ENCODE measurements at regions not wholly inside any gene's neighbourhood (a gene's known extent, or its start where the extent isn't known, plus 50 kb on each side); places are given as distances from the start of the nearest gene placed in this dataset.

DNA sequence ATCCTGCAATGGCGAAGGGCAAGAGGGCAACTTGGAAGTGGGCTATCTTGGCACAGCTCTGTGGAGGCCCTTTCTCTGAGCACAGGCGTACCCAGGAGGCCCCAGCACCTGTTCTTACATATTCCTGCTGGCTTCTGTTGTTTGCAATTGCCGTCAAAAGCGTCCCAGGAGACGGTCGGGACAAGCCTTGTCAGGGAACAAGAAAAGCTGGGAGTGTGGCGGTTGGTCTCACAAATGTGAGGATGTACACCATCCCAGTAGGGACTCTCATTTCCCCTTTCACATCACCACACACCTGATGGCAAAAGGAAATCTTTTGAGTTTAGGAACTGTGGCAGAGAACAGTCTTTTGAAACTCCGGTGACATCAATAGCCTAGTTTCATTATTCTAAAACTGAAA lies 94.7 kb upstream of the EFEMP1 start (continued):
- TF ChIP-seq, protein P1, sequence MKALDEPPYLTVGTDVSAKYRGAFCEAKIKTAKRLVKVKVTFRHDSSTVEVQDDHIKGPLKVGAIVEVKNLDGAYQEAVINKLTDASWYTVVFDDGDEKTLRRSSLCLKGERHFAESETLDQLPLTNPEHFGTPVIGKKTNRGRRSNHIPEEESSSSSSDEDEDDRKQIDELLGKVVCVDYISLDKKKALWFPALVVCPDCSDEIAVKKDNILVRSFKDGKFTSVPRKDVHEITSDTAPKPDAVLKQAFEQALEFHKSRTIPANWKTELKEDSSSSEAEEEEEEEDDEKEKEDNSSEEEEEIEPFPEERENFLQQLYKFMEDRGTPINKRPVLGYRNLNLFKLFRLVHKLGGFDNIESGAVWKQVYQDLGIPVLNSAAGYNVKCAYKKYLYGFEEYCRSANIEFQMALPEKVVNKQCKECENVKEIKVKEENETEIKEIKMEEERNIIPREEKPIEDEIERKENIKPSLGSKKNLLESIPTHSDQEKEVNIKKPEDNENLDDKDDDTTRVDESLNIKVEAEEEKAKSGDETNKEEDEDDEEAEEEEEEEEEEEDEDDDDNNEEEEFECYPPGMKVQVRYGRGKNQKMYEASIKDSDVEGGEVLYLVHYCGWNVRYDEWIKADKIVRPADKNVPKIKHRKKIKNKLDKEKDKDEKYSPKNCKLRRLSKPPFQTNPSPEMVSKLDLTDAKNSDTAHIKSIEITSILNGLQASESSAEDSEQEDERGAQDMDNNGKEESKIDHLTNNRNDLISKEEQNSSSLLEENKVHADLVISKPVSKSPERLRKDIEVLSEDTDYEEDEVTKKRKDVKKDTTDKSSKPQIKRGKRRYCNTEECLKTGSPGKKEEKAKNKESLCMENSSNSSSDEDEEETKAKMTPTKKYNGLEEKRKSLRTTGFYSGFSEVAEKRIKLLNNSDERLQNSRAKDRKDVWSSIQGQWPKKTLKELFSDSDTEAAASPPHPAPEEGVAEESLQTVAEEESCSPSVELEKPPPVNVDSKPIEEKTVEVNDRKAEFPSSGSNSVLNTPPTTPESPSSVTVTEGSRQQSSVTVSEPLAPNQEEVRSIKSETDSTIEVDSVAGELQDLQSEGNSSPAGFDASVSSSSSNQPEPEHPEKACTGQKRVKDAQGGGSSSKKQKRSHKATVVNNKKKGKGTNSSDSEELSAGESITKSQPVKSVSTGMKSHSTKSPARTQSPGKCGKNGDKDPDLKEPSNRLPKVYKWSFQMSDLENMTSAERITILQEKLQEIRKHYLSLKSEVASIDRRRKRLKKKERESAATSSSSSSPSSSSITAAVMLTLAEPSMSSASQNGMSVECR (CRISPR knock-in tag; IDR thresholded peaks at IDR 0.05; ENCODE audit: borderline replicate concordance) = no peak
- TF ChIP-seq PRRX2 (CRISPR knock-in tag; IDR thresholded peaks at IDR 0.05) (no peak), FOXP1 (CRISPR knock-in tag; IDR thresholded peaks at IDR 0.05; ENCODE audit: borderline replicate concordance) (no peak), CREB1 (CRISPR knock-in tag; IDR thresholded peaks at IDR 0.05) (no peak), ZNF396 (CRISPR knock-in tag; IDR thresholded peaks at IDR 0.05; ENCODE audit: borderline replicate concordance) (no peak), ZNF138 (CRISPR knock-in tag; conservative IDR thresholded peaks at IDR 0.05) (no peak), ZNF121 (CRISPR knock-in tag; IDR thresholded peaks at IDR 0.05) (no peak), NFE2L1 (CRISPR knock-in tag; IDR thresholded peaks at IDR 0.05) (no peak)
- TF ChIP-seq, protein P2, sequence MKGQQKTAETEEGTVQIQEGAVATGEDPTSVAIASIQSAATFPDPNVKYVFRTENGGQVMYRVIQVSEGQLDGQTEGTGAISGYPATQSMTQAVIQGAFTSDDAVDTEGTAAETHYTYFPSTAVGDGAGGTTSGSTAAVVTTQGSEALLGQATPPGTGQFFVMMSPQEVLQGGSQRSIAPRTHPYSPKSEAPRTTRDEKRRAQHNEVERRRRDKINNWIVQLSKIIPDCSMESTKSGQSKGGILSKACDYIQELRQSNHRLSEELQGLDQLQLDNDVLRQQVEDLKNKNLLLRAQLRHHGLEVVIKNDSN (CRISPR knock-in tag; IDR thresholded peaks at IDR 0.05) = no peak
- TF ChIP-seq, protein P3, sequence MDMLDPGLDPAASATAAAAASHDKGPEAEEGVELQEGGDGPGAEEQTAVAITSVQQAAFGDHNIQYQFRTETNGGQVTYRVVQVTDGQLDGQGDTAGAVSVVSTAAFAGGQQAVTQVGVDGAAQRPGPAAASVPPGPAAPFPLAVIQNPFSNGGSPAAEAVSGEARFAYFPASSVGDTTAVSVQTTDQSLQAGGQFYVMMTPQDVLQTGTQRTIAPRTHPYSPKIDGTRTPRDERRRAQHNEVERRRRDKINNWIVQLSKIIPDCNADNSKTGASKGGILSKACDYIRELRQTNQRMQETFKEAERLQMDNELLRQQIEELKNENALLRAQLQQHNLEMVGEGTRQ (CRISPR knock-in tag; IDR thresholded peaks at IDR 0.05) = no peak
- TF ChIP-seq, protein P4, sequence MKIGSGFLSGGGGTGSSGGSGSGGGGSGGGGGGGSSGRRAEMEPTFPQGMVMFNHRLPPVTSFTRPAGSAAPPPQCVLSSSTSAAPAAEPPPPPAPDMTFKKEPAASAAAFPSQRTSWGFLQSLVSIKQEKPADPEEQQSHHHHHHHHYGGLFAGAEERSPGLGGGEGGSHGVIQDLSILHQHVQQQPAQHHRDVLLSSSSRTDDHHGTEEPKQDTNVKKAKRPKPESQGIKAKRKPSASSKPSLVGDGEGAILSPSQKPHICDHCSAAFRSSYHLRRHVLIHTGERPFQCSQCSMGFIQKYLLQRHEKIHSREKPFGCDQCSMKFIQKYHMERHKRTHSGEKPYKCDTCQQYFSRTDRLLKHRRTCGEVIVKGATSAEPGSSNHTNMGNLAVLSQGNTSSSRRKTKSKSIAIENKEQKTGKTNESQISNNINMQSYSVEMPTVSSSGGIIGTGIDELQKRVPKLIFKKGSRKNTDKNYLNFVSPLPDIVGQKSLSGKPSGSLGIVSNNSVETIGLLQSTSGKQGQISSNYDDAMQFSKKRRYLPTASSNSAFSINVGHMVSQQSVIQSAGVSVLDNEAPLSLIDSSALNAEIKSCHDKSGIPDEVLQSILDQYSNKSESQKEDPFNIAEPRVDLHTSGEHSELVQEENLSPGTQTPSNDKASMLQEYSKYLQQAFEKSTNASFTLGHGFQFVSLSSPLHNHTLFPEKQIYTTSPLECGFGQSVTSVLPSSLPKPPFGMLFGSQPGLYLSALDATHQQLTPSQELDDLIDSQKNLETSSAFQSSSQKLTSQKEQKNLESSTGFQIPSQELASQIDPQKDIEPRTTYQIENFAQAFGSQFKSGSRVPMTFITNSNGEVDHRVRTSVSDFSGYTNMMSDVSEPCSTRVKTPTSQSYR (CRISPR knock-in tag; IDR thresholded peaks at IDR 0.05) = no peak

DNA sequence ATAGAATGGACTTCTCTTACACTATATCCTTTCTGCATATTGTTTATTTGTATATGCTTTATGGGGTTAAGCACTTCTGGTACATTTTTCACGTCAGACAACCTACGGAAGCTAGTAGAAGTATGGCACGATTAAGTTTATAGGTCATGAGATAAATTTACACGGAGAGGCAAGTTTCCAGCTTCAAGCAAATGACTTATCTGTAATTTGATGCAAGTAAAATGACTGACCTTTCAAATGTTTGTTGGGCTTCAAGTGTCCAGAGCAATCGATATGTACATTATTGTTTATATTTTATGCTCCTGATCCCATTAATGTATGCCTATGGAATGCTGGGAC lies 97.5 kb upstream of the EFEMP1 start:
- ATAC-seq (no peak), DNase-seq (ENCODE audit: low spot score) (no peak)
- ChIA-PET CTCF (interaction anchor here (0.5 to 2.4 kb wide), 3 partner anchors 12 to 109 kb away, joined by 4 to 8 read pairs (median 4); no protein-coding TSS in a partner anchor), POLR2A (no interaction called here)
- Mint-ChIP-seq H3K9me3 (no peaks in the 10 kb centered on the region), H3K4me3 (no peak overlapping the region), H3K27me3 (ENCODE audit: low read depth) (no peaks in the 10 kb centered on the region; the same call in 1 of the 2 replicates), H3K4me1 (peaks cover 2% of the 10 kb centered on the region), H3K36me3 (no peaks in the 10 kb centered on the region), H3K27ac (no peak overlapping the region)
- TF ChIP-seq, protein P5, sequence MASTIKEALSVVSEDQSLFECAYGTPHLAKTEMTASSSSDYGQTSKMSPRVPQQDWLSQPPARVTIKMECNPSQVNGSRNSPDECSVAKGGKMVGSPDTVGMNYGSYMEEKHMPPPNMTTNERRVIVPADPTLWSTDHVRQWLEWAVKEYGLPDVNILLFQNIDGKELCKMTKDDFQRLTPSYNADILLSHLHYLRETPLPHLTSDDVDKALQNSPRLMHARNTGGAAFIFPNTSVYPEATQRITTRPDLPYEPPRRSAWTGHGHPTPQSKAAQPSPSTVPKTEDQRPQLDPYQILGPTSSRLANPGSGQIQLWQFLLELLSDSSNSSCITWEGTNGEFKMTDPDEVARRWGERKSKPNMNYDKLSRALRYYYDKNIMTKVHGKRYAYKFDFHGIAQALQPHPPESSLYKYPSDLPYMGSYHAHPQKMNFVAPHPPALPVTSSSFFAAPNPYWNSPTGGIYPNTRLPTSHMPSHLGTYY (CRISPR knock-in tag; IDR thresholded peaks at IDR 0.05) = no peak
- TF ChIP-seq, protein P6, sequence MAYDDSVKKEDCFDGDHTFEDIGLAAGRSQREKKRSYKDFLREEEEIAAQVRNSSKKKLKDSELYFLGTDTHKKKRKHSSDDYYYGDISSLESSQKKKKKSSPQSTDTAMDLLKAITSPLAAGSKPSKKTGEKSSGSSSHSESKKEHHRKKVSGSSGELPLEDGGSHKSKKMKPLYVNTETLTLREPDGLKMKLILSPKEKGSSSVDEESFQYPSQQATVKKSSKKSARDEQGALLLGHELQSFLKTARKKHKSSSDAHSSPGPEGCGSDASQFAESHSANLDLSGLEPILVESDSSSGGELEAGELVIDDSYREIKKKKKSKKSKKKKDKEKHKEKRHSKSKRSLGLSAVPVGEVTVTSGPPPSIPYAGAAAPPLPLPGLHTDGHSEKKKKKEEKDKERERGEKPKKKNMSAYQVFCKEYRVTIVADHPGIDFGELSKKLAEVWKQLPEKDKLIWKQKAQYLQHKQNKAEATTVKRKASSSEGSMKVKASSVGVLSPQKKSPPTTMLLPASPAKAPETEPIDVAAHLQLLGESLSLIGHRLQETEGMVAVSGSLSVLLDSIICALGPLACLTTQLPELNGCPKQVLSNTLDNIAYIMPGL (CRISPR knock-in tag; IDR thresholded peaks at IDR 0.05) = no peak
- TF ChIP-seq ZBTB21 (CRISPR knock-in tag; IDR thresholded peaks at IDR 0.05; ENCODE audit: borderline replicate concordance) = no peak
- no peak for TF ChIP-seq ESRRA (CRISPR knock-in tag; IDR thresholded peaks at IDR 0.05; ENCODE audit: borderline replicate concordance)
- TF ChIP-seq NR3C1 (CRISPR knock-in tag; conservative IDR thresholded peaks at IDR 0.05; ENCODE audit: low read depth) = no peak
- TF ChIP-seq, protein P7, sequence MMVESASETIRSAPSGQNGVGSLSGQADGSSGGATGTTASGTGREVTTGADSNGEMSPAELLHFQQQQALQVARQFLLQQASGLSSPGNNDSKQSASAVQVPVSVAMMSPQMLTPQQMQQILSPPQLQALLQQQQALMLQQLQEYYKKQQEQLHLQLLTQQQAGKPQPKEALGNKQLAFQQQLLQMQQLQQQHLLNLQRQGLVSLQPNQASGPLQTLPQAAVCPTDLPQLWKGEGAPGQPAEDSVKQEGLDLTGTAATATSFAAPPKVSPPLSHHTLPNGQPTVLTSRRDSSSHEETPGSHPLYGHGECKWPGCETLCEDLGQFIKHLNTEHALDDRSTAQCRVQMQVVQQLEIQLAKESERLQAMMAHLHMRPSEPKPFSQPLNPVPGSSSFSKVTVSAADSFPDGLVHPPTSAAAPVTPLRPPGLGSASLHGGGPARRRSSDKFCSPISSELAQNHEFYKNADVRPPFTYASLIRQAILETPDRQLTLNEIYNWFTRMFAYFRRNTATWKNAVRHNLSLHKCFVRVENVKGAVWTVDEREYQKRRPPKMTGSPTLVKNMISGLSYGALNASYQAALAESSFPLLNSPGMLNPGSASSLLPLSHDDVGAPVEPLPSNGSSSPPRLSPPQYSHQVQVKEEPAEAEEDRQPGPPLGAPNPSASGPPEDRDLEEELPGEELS (CRISPR knock-in tag; IDR thresholded peaks at IDR 0.05) = no peak
- TF ChIP-seq, protein P8, sequence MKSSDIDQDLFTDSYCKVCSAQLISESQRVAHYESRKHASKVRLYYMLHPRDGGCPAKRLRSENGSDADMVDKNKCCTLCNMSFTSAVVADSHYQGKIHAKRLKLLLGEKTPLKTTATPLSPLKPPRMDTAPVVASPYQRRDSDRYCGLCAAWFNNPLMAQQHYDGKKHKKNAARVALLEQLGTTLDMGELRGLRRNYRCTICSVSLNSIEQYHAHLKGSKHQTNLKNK (CRISPR knock-in tag; IDR thresholded peaks at IDR 0.05) = no peak
- TF ChIP-seq HMGA2 (CRISPR knock-in tag; IDR thresholded peaks at IDR 0.05) = no peak
- no peak for TF ChIP-seq ELF4 (CRISPR knock-in tag; IDR thresholded peaks at IDR 0.05; ENCODE audit: low read depth)
- TF ChIP-seq GRHL2 (CRISPR knock-in tag; IDR thresholded peaks at IDR 0.05; ENCODE audit: insufficient replicate concordance, severe bottlenecking) = no peak
- TF ChIP-seq TEAD4 (CRISPR knock-in tag; IDR thresholded peaks at IDR 0.05) = no peak
- TF ChIP-seq ZNF423 (CRISPR knock-in tag; IDR thresholded peaks at IDR 0.05) = no peak
